Mesendoderm (in vitro differentiated cells): ENCODE measurements at regions not wholly inside any gene's neighbourhood (a gene's known extent, or its start where the extent isn't known, plus 50 kb on each side); places are given as distances from the start of the nearest gene placed in this dataset.

Experiments used
- DNase-seq: peaks from one replicate; pipeline ENCODE4 v3.0.0; 2013
- H2AK5ac ChIP-seq: 2 replicates; pipeline ENCODE4 v1.6.1; 2013; ENCODE audit warnings: low read length, inconsistent platforms
- H2BK120ac ChIP-seq: 2 replicates; pipeline ENCODE4 v1.6.1; 2013; ENCODE audit warnings: low read depth, mild to moderate bottlenecking, low read length, moderate library complexity, mixed read lengths
- H2BK15ac ChIP-seq: replicated peaks from 2 replicates; pipeline ENCODE4 v1.6.1; 2013; ENCODE audit warnings: low read depth, mild to moderate bottlenecking, moderate library complexity
- H2BK5ac ChIP-seq: 2 replicates; pipeline ENCODE4 v1.6.1; 2013; ENCODE audit warnings: low read length, inconsistent platforms
- H3K18ac ChIP-seq: 2 replicates; pipeline ENCODE4 v1.6.1; 2013; ENCODE audit warnings: mild to moderate bottlenecking, low read length, mixed read lengths
- H3K23ac ChIP-seq: one replicate; pipeline ENCODE4 v1.6.1; 2013; ENCODE audit warnings: low read length
- H3K27ac ChIP-seq: 2 replicates; pipeline ENCODE4 v1.5.1; 2013; ENCODE audit warnings: low read depth, mild to moderate bottlenecking, inconsistent platforms, low read length, moderate library complexity
- H3K27me3 ChIP-seq: 2 replicates; pipeline ENCODE4 v1.6.1; 2013; ENCODE audit warnings: low read length, control low read depth, mild to moderate bottlenecking, inconsistent platforms; ENCODE audit not compliant: insufficient read depth, poor library complexity
- H3K36me3 ChIP-seq: 2 replicates; pipeline ENCODE4 v1.6.1; 2013; ENCODE audit warnings: low read length, inconsistent platforms; ENCODE audit not compliant: control insufficient read depth, insufficient read depth
- H3K4ac ChIP-seq: one replicate; pipeline ENCODE4 v1.6.1; 2013; ENCODE audit warnings: low read depth, mild to moderate bottlenecking, low read length, moderate library complexity
- H3K4me1 ChIP-seq: 2 replicates; pipeline ENCODE4 v1.6.1; 2013; ENCODE audit warnings: low read depth, low read length, inconsistent platforms; ENCODE audit not compliant: control insufficient read depth
- H3K4me2 ChIP-seq: 2 replicates; pipeline ENCODE4 v1.6.1; 2013; ENCODE audit warnings: low read length
- H3K4me3 ChIP-seq: 2 replicates; pipeline ENCODE4 v1.5.1; 2013; ENCODE audit warnings: mild to moderate bottlenecking, low read length
- H3K56ac ChIP-seq: one replicate; pipeline ENCODE4 v1.6.1; 2013; ENCODE audit warnings: low read length
- H3K79me1 ChIP-seq: 2 replicates; pipeline ENCODE4 v1.6.1; 2013; ENCODE audit warnings: low read length, inconsistent platforms
- H3K79me2 ChIP-seq: 2 replicates; pipeline ENCODE4 v1.6.1; 2013; ENCODE audit warnings: mild to moderate bottlenecking, low read length; ENCODE audit not compliant: control insufficient read depth, insufficient read depth
- H3K9ac ChIP-seq: 2 replicates; pipeline ENCODE4 v1.6.1; 2013; ENCODE audit warnings: low read length, inconsistent platforms
- H4K5ac ChIP-seq: one replicate; pipeline ENCODE4 v1.6.1; 2013; ENCODE audit warnings: low read length
- H4K8ac ChIP-seq: one replicate; pipeline ENCODE4 v1.6.1; 2013; ENCODE audit warnings: low read depth, mild to moderate bottlenecking, control low read depth, low read length, moderate library complexity
- WGBS: extraction: QIAGEN DNeasy Blood & Tissue Kit; methylation state at CpG from one replicate; pipeline ENCODE4 v1.1.7; 2013; ENCODE audit warnings: low lambda C conversion rate, missing lambda C conversion rate; ENCODE audit not compliant: insufficient coverage; ENCODE audit errors: extremely low coverage; 5-methylcytosine and 5-hydroxymethylcytosine counted together

DNA sequence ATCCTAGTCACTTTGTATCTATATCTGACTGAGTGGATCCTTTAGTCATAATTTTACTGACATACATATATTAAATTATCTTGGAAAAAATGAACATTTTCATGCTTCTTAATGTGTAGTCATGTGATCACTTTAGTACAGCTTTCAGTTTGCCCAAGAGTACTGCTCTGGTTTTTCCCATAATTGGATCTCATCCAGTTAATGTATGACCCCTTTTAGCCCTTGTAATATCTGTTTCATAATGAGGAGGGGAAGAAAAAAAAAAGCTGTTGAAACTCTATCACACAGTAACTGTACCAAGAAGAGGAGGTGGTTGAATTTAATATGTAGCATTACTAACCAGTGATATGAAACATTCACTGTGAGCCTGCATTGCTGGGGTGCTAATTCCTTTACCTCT lies 328.7 kb downstream of the PTPRC start:
- H3K27ac ChIP-seq, result no peak overlapping the region
- H2BK15ac ChIP-seq, result no peak overlapping the region
- H3K36me3 ChIP-seq, result no peaks in the 10 kb centered on the region
- no peaks in the 10 kb centered on the region for H3K79me2 ChIP-seq
- H3K9ac ChIP-seq, result no peak overlapping the region
- no peak overlapping the region for H2BK120ac ChIP-seq
- H4K5ac ChIP-seq, result no peak overlapping the region
- H3K4me3 ChIP-seq, result no peak overlapping the region
- no peak overlapping the region for H4K8ac ChIP-seq
- H3K18ac ChIP-seq, result no peak overlapping the region
- H3K4me1 ChIP-seq, result no peaks in the 10 kb centered on the region
- H2AK5ac ChIP-seq, result no peak overlapping the region
- no peak overlapping the region for H3K23ac ChIP-seq
- H3K79me1 ChIP-seq, result no peaks in the 10 kb centered on the region
- no peak overlapping the region for H3K4ac ChIP-seq
- H3K27me3 ChIP-seq, result no peaks in the 10 kb centered on the region
- H3K56ac ChIP-seq, result no peak overlapping the region
- no peak overlapping the region for H2BK5ac ChIP-seq
- no peak for DNase-seq
- H3K4me2 ChIP-seq, result no peak overlapping the region

GRCh38 chr1:198968866-198969265 lies 330.0 kb downstream of the PTPRC start:
- no peak overlapping the region for H3K4me3 ChIP-seq
- H4K5ac ChIP-seq, result no peak overlapping the region
- no peaks in the 10 kb centered on the region for H3K36me3 ChIP-seq
- no peak overlapping the region for H2BK120ac ChIP-seq
- H3K4me1 ChIP-seq, result no peaks in the 10 kb centered on the region
- no peak overlapping the region for H3K9ac ChIP-seq
- no peak overlapping the region for H3K27ac ChIP-seq
- no peak overlapping the region for H2BK5ac ChIP-seq
- no peak overlapping the region for H2BK15ac ChIP-seq
- DNase-seq, result no peak
- no peak overlapping the region for H3K23ac ChIP-seq
- no peak overlapping the region for H3K4ac ChIP-seq
- no peaks in the 10 kb centered on the region for H3K27me3 ChIP-seq
- H3K79me1 ChIP-seq, result no peaks in the 10 kb centered on the region
- no peak overlapping the region for H3K18ac ChIP-seq
- no peak overlapping the region for H2AK5ac ChIP-seq
- 100% methylated on average over 1 of the region's 2 CpGs for WGBS
- no peak overlapping the region for H4K8ac ChIP-seq
- no peaks in the 10 kb centered on the region for H3K79me2 ChIP-seq
- no peak overlapping the region for H3K4me2 ChIP-seq
- H3K56ac ChIP-seq, result no peak overlapping the region

- Histone ChIP-seq H3K79me1 (no peaks in the 10 kb centered on the region), H3K56ac (no peak overlapping the region), H3K23ac (no peak overlapping the region), H2BK15ac (no peak overlapping the region), H3K79me2 (no peaks in the 10 kb centered on the region), H3K4me3 (no peak overlapping the region), H3K18ac (no peak overlapping the region), H4K5ac (no peak overlapping the region), H4K8ac (no peak overlapping the region), H3K4me1 (no peaks in the 10 kb centered on the region), H3K9ac (no peak overlapping the region), H2AK5ac (no peak overlapping the region), H3K27me3 (no peaks in the 10 kb centered on the region), H3K4ac (no peak overlapping the region), H3K36me3 (no peaks in the 10 kb centered on the region), H2BK120ac (no peak overlapping the region), H2BK5ac (no peak overlapping the region), H3K27ac (no peak overlapping the region), H3K4me2 (no peak overlapping the region)
- WGBS, result no CpG with 5 or more reads among the region's 1 CpG
- peak; percentile 50 for DNase-seq
Observed at GRCh38 chr1:198969981-198970380, 331.1 kb downstream of the PTPRC start.

GRCh38 chr1:198970916-198971315 lies 332.1 kb downstream of the PTPRC start:
- Histone ChIP-seq H2BK5ac (no peak overlapping the region), H3K27ac (no peak overlapping the region), H2AK5ac (no peak overlapping the region), H2BK120ac (no peak overlapping the region), H3K56ac (no peak overlapping the region), H3K23ac (no peak overlapping the region), H4K5ac (no peak overlapping the region), H3K9ac (no peak overlapping the region), H3K79me2 (no peaks in the 10 kb centered on the region), H2BK15ac (no peak overlapping the region), H3K4me1 (no peaks in the 10 kb centered on the region), H3K79me1 (no peaks in the 10 kb centered on the region), H4K8ac (no peak overlapping the region), H3K4me3 (no peak overlapping the region), H3K4me2 (no peak overlapping the region), H3K27me3 (no peaks in the 10 kb centered on the region), H3K4ac (no peak overlapping the region), H3K36me3 (no peaks in the 10 kb centered on the region), H3K18ac (no peak overlapping the region)
- no peak for DNase-seq

GRCh38 chr1:198977909-198978308 lies 339.1 kb downstream of the PTPRC start:
- H2BK120ac ChIP-seq, result no peak overlapping the region

DNA sequence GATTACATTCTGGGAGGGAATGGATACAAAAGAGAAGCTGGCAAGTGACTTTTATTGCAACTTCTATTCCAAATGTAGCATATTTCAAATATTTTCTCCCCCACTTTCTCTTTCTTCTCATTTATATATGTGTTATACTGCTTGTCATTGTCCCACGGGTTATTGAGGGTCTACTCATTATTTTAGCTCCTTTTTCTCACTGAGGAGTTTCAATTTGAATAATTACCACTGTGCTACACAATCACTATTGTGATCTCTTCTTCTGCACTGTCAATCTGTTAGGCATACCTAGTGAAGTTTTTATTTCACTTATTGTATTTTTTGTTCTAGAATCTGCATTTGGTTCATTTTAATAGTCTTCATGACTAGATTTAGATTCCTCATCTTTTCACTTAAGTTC lies 339.7 kb downstream of the PTPRC start:
- Histone ChIP-seq H2BK15ac (no peak overlapping the region), H3K18ac (no peak overlapping the region), H2BK120ac (no peak overlapping the region), H2AK5ac (no peak overlapping the region), H3K36me3 (no peaks in the 10 kb centered on the region), H3K79me1 (no peaks in the 10 kb centered on the region), H3K9ac (no peak overlapping the region), H3K23ac (no peak overlapping the region), H3K79me2 (no peaks in the 10 kb centered on the region), H3K56ac (no peak overlapping the region), H4K5ac (no peak overlapping the region), H3K27ac (no peak overlapping the region), H3K4me1 (no peaks in the 10 kb centered on the region), H3K4ac (no peak overlapping the region), H3K27me3 (no peaks in the 10 kb centered on the region), H3K4me2 (no peak overlapping the region), H3K4me3 (no peak overlapping the region), H4K8ac (no peak overlapping the region), H2BK5ac (no peak overlapping the region)
- no CpG with 5 or more reads among the region's 1 CpG for WGBS
- DNase-seq, result no peak

More at GRCh38 chr1:198977909-198978308, 339.1 kb downstream of the PTPRC start:
- Histone ChIP-seq H3K27ac (no peak overlapping the region), H3K18ac (no peak overlapping the region), H3K23ac (no peak overlapping the region), H3K56ac (no peak overlapping the region), H3K4me2 (no peak overlapping the region), H3K9ac (no peak overlapping the region), H4K5ac (no peak overlapping the region), H2AK5ac (no peak overlapping the region), H3K79me2 (no peaks in the 10 kb centered on the region), H3K4ac (no peak overlapping the region), H3K36me3 (no peaks in the 10 kb centered on the region), H2BK15ac (no peak overlapping the region), H2BK5ac (no peak overlapping the region), H3K27me3 (no peaks in the 10 kb centered on the region), H3K79me1 (no peaks in the 10 kb centered on the region), H4K8ac (no peak overlapping the region), H3K4me3 (no peak overlapping the region), H3K4me1 (no peaks in the 10 kb centered on the region)
- no peak for DNase-seq
- no CpG with 5 or more reads among the region's 1 CpG for WGBS
